Psoas muscle (tissue), 7 donors: ENCODE measurements at regions not wholly inside any gene's neighbourhood (a gene's known extent, or its start where the extent isn't known, plus 50 kb on each side); places are given as distances from the start of the nearest gene placed in this dataset.

ENCODE experiments used
- ATAC-seq, 4 donors: fragments of 200-7000 bp; cut with Tn5 transposase; one replicate each; pipeline ENCODE4 v1.9.1; 2020; ENCODE audit warnings: moderate library complexity in 3 of 4, mild to moderate bottlenecking in 2 of 4
- DNase-seq, 2 donors: peaks; one replicate each; pipeline ENCODE4 v3.0.0-alpha.2; 2020
- H3K27ac ChIP-seq: fragments of 200-600 bp; one replicate; pipeline ENCODE4 v1.8.0; 2022
- H3K27me3 ChIP-seq, 3 donors: fragments of 200-600 bp in 1 of 3; one replicate each; pipeline versions ENCODE4 v1.6.1 to v1.8.0; 2013 to 2022; ENCODE audit warnings: low read length in 2 of 3, mild to moderate bottlenecking in 2 of 3, moderate library complexity in 1 of 3; ENCODE audit not compliant: insufficient read depth in 3 of 3
- H3K36me3 ChIP-seq, 2 donors: fragments of 200-600 bp in 1 of 2; one replicate each; pipeline versions ENCODE4 v1.6.1 to v1.8.0; 2013 to 2022; ENCODE audit warnings: low read depth in 1 of 2, mild to moderate bottlenecking in 1 of 2, moderate library complexity in 1 of 2; ENCODE audit not compliant: insufficient read depth in 1 of 2
- H3K4me1 ChIP-seq: fragments of 200-600 bp; one replicate; pipeline ENCODE4 v1.8.0; 2022
- H3K4me3 ChIP-seq: fragments of 200-600 bp; one replicate; pipeline ENCODE4 v1.8.0; 2022; ENCODE audit warnings: mild to moderate bottlenecking
- H3K9me3 ChIP-seq: fragments of 200-600 bp; one replicate; pipeline ENCODE4 v1.8.0; 2022
- CTCF ChIP-seq: fragments of 200-600 bp; IDR thresholded peaks from one replicate; pipeline ENCODE4 v1.8.0; 2022; ENCODE audit warnings: antibody characterized with exemption
- WGBS, 3 donors: extraction: QIAGEN DNeasy Blood & Tissue Kit; methylation state at CpG; one replicate each; pipeline versions ENCODE4 v1.1.6 to v1.1.7; 2013; 5-methylcytosine and 5-hydroxymethylcytosine counted together
- intact Hi-C, 2 donors: fragments of 100-400 bp; cut with DNase I; formaldehyde crosslinking; loops; one replicate each; pipeline versions ENCODE4 v1.11.0 to v1.14.2; 2022
- donor health status: healthy with polysubstance abuse.
- donor health status: DM: no; HTN: no; CAD: no; lungs with moderate emphysema.
- donor health status: Bipolar disorder and iron deficiency.
- donor health status: healthy.
- donor health status: DM: yes; HTN: yes; CAD: no.
- donor health status: DM: no; HTN: no; CAD: no.
- donor health status: DM: yes; HTN: yes; CAD: no.

GRCh38 chr10:35876248-35876647 lies 234.2 kb upstream of the FZD8 start:
- intact Hi-C loops: no loop called here
- Histone ChIP-seq H3K36me3 (no peaks in the 10 kb centered on the region), H3K27me3 (no peaks in the 10 kb centered on the region), H3K9me3 (no peaks in the 10 kb centered on the region), H3K4me3 (no peak overlapping the region), H3K27ac (no peak overlapping the region), H3K4me1 (no peaks in the 10 kb centered on the region)
- WGBS, 3 donors: 74 to 85% (median 80%) methylated on average over 4 of the region's 4 CpGs
- DNase-seq: no peak
- ATAC-seq: no peak
- TF ChIP-seq CTCF: no peak

- 55 to 66% (median 63%) methylated on average over 10 of the region's 10 CpGs for WGBS, 3 donors
- Histone ChIP-seq H3K27me3 (no peaks in the 10 kb centered on the region), H3K4me1 (no peaks in the 10 kb centered on the region), H3K36me3 (no peaks in the 10 kb centered on the region), H3K4me3 (no peak overlapping the region), H3K9me3 (no peaks in the 10 kb centered on the region), H3K27ac (no peak overlapping the region)
- intact Hi-C loops: no loop called here
- DNase-seq: no peak
- no peak for TF ChIP-seq CTCF
- no peak for ATAC-seq
Measured at GRCh38 chr10:35875016-35875676, 233.1 kb upstream of the FZD8 start.

- no peak overlapping the region for H3K4me3 ChIP-seq
- H3K36me3 ChIP-seq: no peaks in the 10 kb centered on the region
- H3K4me1 ChIP-seq: no peaks in the 10 kb centered on the region
- H3K27me3 ChIP-seq: no peaks in the 10 kb centered on the region
- intact Hi-C loops: no loop called here
- TF ChIP-seq CTCF: no peak
- no peak for DNase-seq
- no peak for ATAC-seq
- no peaks in the 10 kb centered on the region for H3K9me3 ChIP-seq
- WGBS, 3 donors: 67 to 82% (median 68%) methylated on average over 6 of the region's 6 CpGs
- no peak overlapping the region for H3K27ac ChIP-seq
Measured at GRCh38 chr10:35874311-35875015, 232.4 kb upstream of the FZD8 start.

- H3K27me3 ChIP-seq: no peaks in the 10 kb centered on the region
- ATAC-seq: no peak
- intact Hi-C loops: no loop called here
- WGBS, 3 donors: 37 to 62% (median 49%) methylated on average over 6 of the region's 6 CpGs
- no peaks in the 10 kb centered on the region for H3K9me3 ChIP-seq
- TF ChIP-seq CTCF: no peak
- DNase-seq: no peak
- H3K36me3 ChIP-seq: no peaks in the 10 kb centered on the region
- no peaks in the 10 kb centered on the region for H3K4me1 ChIP-seq
- no peak overlapping the region for H3K4me3 ChIP-seq
- no peak overlapping the region for H3K27ac ChIP-seq
Measured at GRCh38 chr10:35872671-35873070, 230.6 kb upstream of the FZD8 start.
